H9 (cell line): ENCODE measurements at regions not wholly inside any gene's neighbourhood (a gene's known extent, or its start where the extent isn't known, plus 50 kb on each side); places are given as distances from the start of the nearest gene placed in this dataset.
A peak's percentile ranks its signal among the peaks of the same experiment; 100 is the strongest.

ENCODE experiments used
- DNase-seq: peaks from one replicate; pipeline ENCODE4 v3.0.0-alpha.2; 2017
- H2AFZ ChIP-seq: one replicate; pipeline ENCODE4 v1.6.1; 2013; ENCODE audit warnings: mild to moderate bottlenecking, low read length, control low read depth, moderate library complexity
- H2AK5ac ChIP-seq: 2 replicates; pipeline ENCODE4 v1.6.1; 2013; ENCODE audit warnings: low read length, control low read depth, mixed read lengths; ENCODE audit not compliant: insufficient read length
- H2BK120ac ChIP-seq: one replicate; pipeline ENCODE4 v1.6.1; 2013; ENCODE audit warnings: low read depth, mild to moderate bottlenecking, low read length, control low read depth, inconsistent platforms; ENCODE audit not compliant: poor library complexity, severe bottlenecking
- H2BK12ac ChIP-seq: 2 replicates; pipeline ENCODE4 v1.6.1; 2013; ENCODE audit warnings: low read length, control low read depth, mixed read lengths, low read depth; ENCODE audit not compliant: insufficient read length
- H2BK15ac ChIP-seq: 2 replicates; pipeline ENCODE4 v1.6.1; 2013; ENCODE audit warnings: low read depth, low read length, control low read depth
- H2BK20ac ChIP-seq: one replicate; pipeline ENCODE4 v1.6.1; 2013; ENCODE audit warnings: low read depth, mild to moderate bottlenecking, low read length, control low read depth, inconsistent platforms; ENCODE audit not compliant: poor library complexity, severe bottlenecking
- H2BK5ac ChIP-seq: 2 replicates; pipeline ENCODE4 v1.6.1; 2013; ENCODE audit warnings: low read length, control low read depth, mixed read lengths; ENCODE audit not compliant: insufficient read length
- H3K14ac ChIP-seq: 2 replicates; pipeline ENCODE4 v1.6.1; 2013; ENCODE audit warnings: low read length, control low read depth; ENCODE audit not compliant: insufficient read depth
- H3K18ac ChIP-seq: 2 replicates; pipeline ENCODE4 v1.6.1; 2013; ENCODE audit warnings: low read depth, mild to moderate bottlenecking, mixed read lengths, low read length, control low read depth; ENCODE audit not compliant: insufficient read length
- H3K23ac ChIP-seq: 2 replicates; pipeline ENCODE4 v1.6.1; 2013; ENCODE audit warnings: low read length, control low read depth, mixed read lengths, low read depth; ENCODE audit not compliant: insufficient read length
- H3K23me2 ChIP-seq: 2 replicates; pipeline ENCODE4 v1.6.1; 2013; ENCODE audit warnings: low read depth, mild to moderate bottlenecking, mixed read lengths, low read length, control low read depth; ENCODE audit not compliant: insufficient read length, poor library complexity, severe bottlenecking
- H3K27ac ChIP-seq: 2 replicates; pipeline ENCODE4 v1.5.1; 2013; ENCODE audit warnings: low read length, control low read depth, mixed read lengths, low read depth; ENCODE audit not compliant: insufficient read length
- H3K27me3 ChIP-seq: 2 replicates; pipeline ENCODE4 v1.6.1; 2013; ENCODE audit warnings: low read length, control low read depth, inconsistent platforms; ENCODE audit not compliant: insufficient read depth
- H3K4ac ChIP-seq: 2 replicates; pipeline ENCODE4 v1.6.1; 2013; ENCODE audit warnings: low read depth, mild to moderate bottlenecking, control low read depth, inconsistent platforms, low read length, moderate library complexity
- H3K4me1 ChIP-seq: 2 replicates; pipeline ENCODE4 v1.6.1; 2013; ENCODE audit warnings: low read length, control low read depth, inconsistent platforms; ENCODE audit not compliant: insufficient read depth
- H3K4me2 ChIP-seq: 2 replicates; pipeline ENCODE4 v1.6.1; 2013; ENCODE audit warnings: low read length, control low read depth, mixed read lengths; ENCODE audit not compliant: insufficient read length, insufficient read depth
- H3K56ac ChIP-seq: 2 replicates; pipeline ENCODE4 v1.6.1; 2013; ENCODE audit warnings: low read depth, mild to moderate bottlenecking, mixed read lengths, low read length, control low read depth; ENCODE audit not compliant: insufficient read length
- H3K79me1 ChIP-seq: 2 replicates; pipeline ENCODE4 v1.6.1; 2013; ENCODE audit warnings: low read depth, mild to moderate bottlenecking, moderate library complexity, low read length, control low read depth, inconsistent platforms; ENCODE audit not compliant: insufficient read depth, poor library complexity, severe bottlenecking
- H3K79me2 ChIP-seq: 2 replicates; pipeline ENCODE4 v1.6.1; 2013; ENCODE audit warnings: low read length, control low read depth, inconsistent platforms; ENCODE audit not compliant: insufficient read depth
- H3K9ac ChIP-seq: 2 replicates; pipeline ENCODE4 v1.6.1; 2013; ENCODE audit warnings: low read length, control low read depth, mixed read lengths; ENCODE audit not compliant: insufficient read length; ENCODE audit errors: extremely low read depth
- H3K9me3 ChIP-seq: one replicate; pipeline ENCODE4 v1.6.1; 2013; ENCODE audit warnings: low read depth, low read length, inconsistent platforms; ENCODE audit not compliant: control insufficient read depth
- H3T11ph ChIP-seq: one replicate; pipeline ENCODE4 v1.6.1; 2013; ENCODE audit warnings: mild to moderate bottlenecking, low read length, control low read depth, inconsistent platforms
- H4K20me1 ChIP-seq: one replicate; pipeline ENCODE4 v1.6.1; 2013; ENCODE audit not compliant: control insufficient read depth, insufficient read length, insufficient read depth
- H4K5ac ChIP-seq: 2 replicates; pipeline ENCODE4 v1.6.1; 2013; ENCODE audit warnings: low read depth, mild to moderate bottlenecking, mixed read lengths, low read length, control low read depth; ENCODE audit not compliant: insufficient read length
- H4K8ac ChIP-seq: replicated peaks from 2 replicates; pipeline ENCODE4 v1.6.1; 2013; ENCODE audit warnings: low read length, control low read depth, mixed read lengths, low read depth; ENCODE audit not compliant: insufficient read length
- H4K91ac ChIP-seq: 2 replicates; pipeline ENCODE4 v1.6.1; 2013; ENCODE audit warnings: low read depth, mild to moderate bottlenecking, moderate library complexity, mixed read lengths, low read length, control low read depth; ENCODE audit not compliant: insufficient read length
- H3K27ac Mint-ChIP-seq, 3 experiments: 2 replicates in 2 of 3; 3 replicates in 1 of 3; pipeline ENCODE4 v1.8.0; 2020 to 2021; ENCODE audit warnings: mixed read lengths in 3 of 3, mild to moderate bottlenecking in 1 of 3, moderate library complexity in 1 of 3
- H3K27me3 Mint-ChIP-seq: 2 replicates; pipeline ENCODE4 v1.8.0; 2021; ENCODE audit warnings: low read depth, mild to moderate bottlenecking, moderate library complexity, mixed read lengths
- H3K36me3 Mint-ChIP-seq, 3 experiments: 2 replicates in 2 of 3; 3 replicates in 1 of 3; pipeline ENCODE4 v1.8.0; 2020 to 2021; ENCODE audit warnings: low read depth in 3 of 3, mixed read lengths in 3 of 3; ENCODE audit not compliant: insufficient read depth in 1 of 3
- H3K4me1 Mint-ChIP-seq, 2 experiments: 2 replicates each; pipeline ENCODE4 v1.8.0; 2020; ENCODE audit warnings: mixed read lengths in 2 of 2
- H3K4me3 Mint-ChIP-seq, 2 experiments: 2 replicates in 1 of 2; 3 replicates in 1 of 2; pipeline ENCODE4 v1.8.0; 2020 to 2021; ENCODE audit warnings: mild to moderate bottlenecking in 2 of 2, mixed read lengths in 2 of 2, moderate library complexity in 1 of 2
- H3K9me3 Mint-ChIP-seq, 2 experiments: 2 replicates in 1 of 2; 3 replicates in 1 of 2; pipeline ENCODE4 v1.8.0; 2020; ENCODE audit warnings: mild to moderate bottlenecking in 2 of 2, mixed read lengths in 2 of 2, moderate library complexity in 1 of 2
- WGBS: extraction: QIAGEN DNeasy Blood & Tissue Kit; methylation state at CpG from one replicate; pipeline ENCODE4 v1.1.7; 2013; ENCODE audit warnings: missing lambda C conversion rate, low lambda C conversion rate, mixed read lengths; ENCODE audit not compliant: insufficient read length; ENCODE audit errors: extremely low coverage; 5-methylcytosine and 5-hydroxymethylcytosine counted together
- TF ChIP-seq, protein P1 (sequence below): fragments of 200-600 bp; sonication (generic); conservative IDR thresholded peaks from 3 replicates; pipeline ENCODE4 v1.8.0; 2021; ENCODE audit warnings: antibody characterized with exemption, mild to moderate bottlenecking

DNA sequence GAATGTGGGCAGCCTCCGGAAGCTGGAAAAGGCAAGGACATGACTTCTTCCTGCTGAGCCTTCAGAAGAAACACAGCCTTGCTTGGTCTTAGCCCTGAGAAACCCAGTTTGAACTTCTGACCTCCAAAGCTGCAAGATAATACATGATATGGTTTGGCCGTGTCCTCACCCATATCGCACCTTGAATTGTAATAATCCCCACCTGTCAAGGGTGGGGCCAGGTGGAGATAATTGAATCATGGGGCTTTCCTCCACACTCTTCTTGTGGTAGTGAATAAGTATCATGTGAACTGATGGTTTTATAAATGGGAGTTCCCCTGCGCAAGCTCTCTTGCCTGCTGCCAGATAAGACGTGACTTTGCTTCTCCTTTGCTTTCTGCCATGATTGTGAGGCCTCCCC, 310.9 kb downstream of the PSAT1 start:
- Histone ChIP-seq H2BK120ac (no peak overlapping the region), H3K79me2 (no peaks in the 10 kb centered on the region), H2BK20ac (no peak overlapping the region), H4K20me1 (no peaks in the 10 kb centered on the region), H3K27ac (no peak overlapping the region), H3K56ac (no peak overlapping the region), H3K27me3 (no peaks in the 10 kb centered on the region), H3T11ph (no peak overlapping the region), H3K9me3 (no peaks in the 10 kb centered on the region), H2BK15ac (no peak overlapping the region), H2AFZ (no peak overlapping the region), H3K14ac (no peak overlapping the region), H3K18ac (no peak overlapping the region), H4K5ac (no peak overlapping the region), H3K4me1 (no peaks in the 10 kb centered on the region), H2BK12ac (no peak overlapping the region), H2BK5ac (no peak overlapping the region), H3K23me2 (no peaks in the 10 kb centered on the region), H3K4me2 (no peak overlapping the region), H3K9ac (no peak overlapping the region), H3K23ac (no peak overlapping the region), H4K8ac (no peak overlapping the region), H3K4ac (no peak overlapping the region), H4K91ac (no peak overlapping the region), H2AK5ac (no peak overlapping the region), H3K79me1 (no peaks in the 10 kb centered on the region)
- TF ChIP-seq, protein P1, sequence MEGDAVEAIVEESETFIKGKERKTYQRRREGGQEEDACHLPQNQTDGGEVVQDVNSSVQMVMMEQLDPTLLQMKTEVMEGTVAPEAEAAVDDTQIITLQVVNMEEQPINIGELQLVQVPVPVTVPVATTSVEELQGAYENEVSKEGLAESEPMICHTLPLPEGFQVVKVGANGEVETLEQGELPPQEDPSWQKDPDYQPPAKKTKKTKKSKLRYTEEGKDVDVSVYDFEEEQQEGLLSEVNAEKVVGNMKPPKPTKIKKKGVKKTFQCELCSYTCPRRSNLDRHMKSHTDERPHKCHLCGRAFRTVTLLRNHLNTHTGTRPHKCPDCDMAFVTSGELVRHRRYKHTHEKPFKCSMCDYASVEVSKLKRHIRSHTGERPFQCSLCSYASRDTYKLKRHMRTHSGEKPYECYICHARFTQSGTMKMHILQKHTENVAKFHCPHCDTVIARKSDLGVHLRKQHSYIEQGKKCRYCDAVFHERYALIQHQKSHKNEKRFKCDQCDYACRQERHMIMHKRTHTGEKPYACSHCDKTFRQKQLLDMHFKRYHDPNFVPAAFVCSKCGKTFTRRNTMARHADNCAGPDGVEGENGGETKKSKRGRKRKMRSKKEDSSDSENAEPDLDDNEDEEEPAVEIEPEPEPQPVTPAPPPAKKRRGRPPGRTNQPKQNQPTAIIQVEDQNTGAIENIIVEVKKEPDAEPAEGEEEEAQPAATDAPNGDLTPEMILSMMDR = no peak
- no peaks in the 10 kb centered on the region for H3K27me3 Mint-ChIP-seq
- H3K4me1 Mint-ChIP-seq = peaks cover 15 to 26% of the 10 kb centered on the region in 2 experiments
- peaks cover 0 to 9% (median 2%) of the 10 kb centered on the region in 3 experiments; a peak in 2 of 7 replicates for H3K36me3 Mint-ChIP-seq
- no peak for DNase-seq
- peaks cover 0 to 2% of the 10 kb centered on the region in 2 experiments; a peak in 4 of 5 replicates for H3K9me3 Mint-ChIP-seq
- no peak overlapping the region for H3K4me3 Mint-ChIP-seq
- WGBS = no CpG with 5 or more reads among the region's 5 CpGs
- peak overlapping the region in 1 of 3 experiments; percentile 11; a peak in 1 of 7 replicates for H3K27ac Mint-ChIP-seq
